ENCODE measurements at regions not wholly inside any gene's neighbourhood (a gene's known extent, or its start where the extent isn't known, plus 50 kb on each side); places are given as distances from the start of the nearest gene placed in this dataset.
"Not testable (repeated sequence)": the region's sequence is repeated elsewhere in the genome, so short reads cannot be mapped to it uniquely, and the experiment has no call there.

GRCh38 chr5:83844449-83845068, 123.9 kb upstream of the HAPLN1 start:
- DNase-seq (ENCODE audit: insufficient read length) (peak; percentile 13), FAIRE-seq (no peak)
- TF ChIP-seq POLR2AphosphoS5 (IDR thresholded peaks at IDR 0.05; ENCODE audit: low read depth, low read length) (no peak), POLR2A (IDR thresholded peaks at IDR 0.05; ENCODE audit: low read depth, low read length) (no peak), TAF1 (IDR thresholded peaks at IDR 0.05; ENCODE audit: borderline replicate concordance, low read depth, low read length) (no peak)

GRCh38 chr5:83839788-83840187, 119.1 kb upstream of the HAPLN1 start:
- DNase-seq (ENCODE audit: insufficient read length) (no peak), FAIRE-seq (no peak)
- TF ChIP-seq POLR2AphosphoS5 (IDR thresholded peaks at IDR 0.05; ENCODE audit: low read depth, low read length) = no peak
- no peak for TF ChIP-seq TAF1 (IDR thresholded peaks at IDR 0.05; ENCODE audit: borderline replicate concordance, low read depth, low read length)
- TF ChIP-seq POLR2A (IDR thresholded peaks at IDR 0.05; ENCODE audit: low read depth, low read length) = no peak

- DNase-seq (ENCODE audit: insufficient read length) (no peak), FAIRE-seq (no peak)
Observed at GRCh38 chr5:83839256-83839655, 118.6 kb upstream of the HAPLN1 start.

GRCh38 chr5:83837265-83837907, 116.7 kb upstream of the HAPLN1 start:
- TF ChIP-seq POLR2A (IDR thresholded peaks at IDR 0.05; ENCODE audit: low read depth, low read length) = no peak
- TF ChIP-seq TAF1 (IDR thresholded peaks at IDR 0.05; ENCODE audit: borderline replicate concordance, low read depth, low read length) = no peak
- TF ChIP-seq POLR2AphosphoS5 (IDR thresholded peaks at IDR 0.05; ENCODE audit: low read depth, low read length) = no peak
- DNase-seq (ENCODE audit: insufficient read length) = no peak
- FAIRE-seq = no peak

More at GRCh38 chr5:83839256-83839655, 118.6 kb upstream of the HAPLN1 start:
- TF ChIP-seq TAF1 (IDR thresholded peaks at IDR 0.05; ENCODE audit: borderline replicate concordance, low read depth, low read length) = no peak
- TF ChIP-seq POLR2AphosphoS5 (IDR thresholded peaks at IDR 0.05; ENCODE audit: low read depth, low read length) = no peak
- no peak for TF ChIP-seq POLR2A (IDR thresholded peaks at IDR 0.05; ENCODE audit: low read depth, low read length)

- DNase-seq (ENCODE audit: insufficient read length) = no peak
- FAIRE-seq = no peak
- TF ChIP-seq POLR2AphosphoS5 (IDR thresholded peaks at IDR 0.05; ENCODE audit: low read depth, low read length) = no peak
- no peak for TF ChIP-seq TAF1 (IDR thresholded peaks at IDR 0.05; ENCODE audit: borderline replicate concordance, low read depth, low read length)
- TF ChIP-seq POLR2A (IDR thresholded peaks at IDR 0.05; ENCODE audit: low read depth, low read length) = no peak
Observed at GRCh38 chr5:83834306-83834705, 113.7 kb upstream of the HAPLN1 start.

GRCh38 chr5:83831834-83832233, 111.2 kb upstream of the HAPLN1 start:
- DNase-seq (ENCODE audit: insufficient read length) (no peak), FAIRE-seq (no peak)
- TF ChIP-seq TAF1 (IDR thresholded peaks at IDR 0.05; ENCODE audit: borderline replicate concordance, low read depth, low read length) = no peak
- TF ChIP-seq POLR2A (IDR thresholded peaks at IDR 0.05; ENCODE audit: low read depth, low read length) = no peak
- no peak for TF ChIP-seq POLR2AphosphoS5 (IDR thresholded peaks at IDR 0.05; ENCODE audit: low read depth, low read length)

- FAIRE-seq (no peak), DNase-seq (ENCODE audit: insufficient read length) (no peak)
- no peak for TF ChIP-seq POLR2AphosphoS5 (IDR thresholded peaks at IDR 0.05; ENCODE audit: low read depth, low read length)
- no peak for TF ChIP-seq TAF1 (IDR thresholded peaks at IDR 0.05; ENCODE audit: borderline replicate concordance, low read depth, low read length)
- no peak for TF ChIP-seq POLR2A (IDR thresholded peaks at IDR 0.05; ENCODE audit: low read depth, low read length)
Observed at GRCh38 chr5:83827111-83827557, 106.5 kb upstream of the HAPLN1 start.

GRCh38 chr5:83817591-83817990, 96.9 kb upstream of the HAPLN1 start:
- DNase-seq (ENCODE audit: insufficient read length) = no peak
- no peak for TF ChIP-seq TAF1 (IDR thresholded peaks at IDR 0.05; ENCODE audit: borderline replicate concordance, low read depth, low read length)
- no peak for TF ChIP-seq POLR2A (IDR thresholded peaks at IDR 0.05; ENCODE audit: low read depth, low read length)
- TF ChIP-seq POLR2AphosphoS5 (IDR thresholded peaks at IDR 0.05; ENCODE audit: low read depth, low read length) = no peak
- no peak for FAIRE-seq

GRCh38 chr5:83815661-83816060, 95.0 kb upstream of the HAPLN1 start:
- no peak for DNase-seq (ENCODE audit: insufficient read length)
- no peak for FAIRE-seq
- no peak for TF ChIP-seq POLR2AphosphoS5 (IDR thresholded peaks at IDR 0.05; ENCODE audit: low read depth, low read length)
- TF ChIP-seq TAF1 (IDR thresholded peaks at IDR 0.05; ENCODE audit: borderline replicate concordance, low read depth, low read length) = no peak
- TF ChIP-seq POLR2A (IDR thresholded peaks at IDR 0.05; ENCODE audit: low read depth, low read length) = no peak

- FAIRE-seq = no peak
- DNase-seq (ENCODE audit: insufficient read length) = no peak
Observed at GRCh38 chr5:83810511-83810910, 89.9 kb upstream of the HAPLN1 start.

GRCh38 chr5:83802686-83803085, 82.0 kb upstream of the HAPLN1 start:
- TF ChIP-seq POLR2A (IDR thresholded peaks at IDR 0.05; ENCODE audit: low read depth, low read length) = no peak
- TF ChIP-seq POLR2AphosphoS5 (IDR thresholded peaks at IDR 0.05; ENCODE audit: low read depth, low read length) = no peak
- no peak for TF ChIP-seq TAF1 (IDR thresholded peaks at IDR 0.05; ENCODE audit: borderline replicate concordance, low read depth, low read length)
- no peak for DNase-seq (ENCODE audit: insufficient read length)
- no peak for FAIRE-seq

More at GRCh38 chr5:83810511-83810910, 89.9 kb upstream of the HAPLN1 start:
- TF ChIP-seq TAF1 (IDR thresholded peaks at IDR 0.05; ENCODE audit: borderline replicate concordance, low read depth, low read length) = no peak
- TF ChIP-seq POLR2A (IDR thresholded peaks at IDR 0.05; ENCODE audit: low read depth, low read length) = no peak
- no peak for TF ChIP-seq POLR2AphosphoS5 (IDR thresholded peaks at IDR 0.05; ENCODE audit: low read depth, low read length)

- FAIRE-seq = no peak
Observed at GRCh38 chr5:83800201-83800600, 79.5 kb upstream of the HAPLN1 start.

GRCh38 chr5:83799020-83799419, 78.4 kb upstream of the HAPLN1 start:
- FAIRE-seq; DNase-seq (ENCODE audit: insufficient read length): not testable (repeated sequence)

More at GRCh38 chr5:83800201-83800600, 79.5 kb upstream of the HAPLN1 start:
- no peak for DNase-seq (ENCODE audit: insufficient read length)
- no peak for TF ChIP-seq TAF1 (IDR thresholded peaks at IDR 0.05; ENCODE audit: borderline replicate concordance, low read depth, low read length)
- no peak for TF ChIP-seq POLR2AphosphoS5 (IDR thresholded peaks at IDR 0.05; ENCODE audit: low read depth, low read length)

Measured in GM12892 (cell line).